AG04450 (cell line): ENCODE measurements at regions not wholly inside any gene's neighbourhood (a gene's known extent, or its start where the extent isn't known, plus 50 kb on each side); places are given as distances from the start of the nearest gene placed in this dataset.

Experiments
- CTCF ChIA-PET: fragments of 300-600, 350-600 bp; formaldehyde crosslinking; extraction: SDS; loops from one replicate; lab custom pipeline; 2022; ENCODE audit warnings: antibody characterized with exemption, inconsistent platforms; lab: Charles Lee
- POLR2A ChIA-PET: fragments of 350-600 bp; formaldehyde crosslinking; extraction: SDS; loops from one replicate; lab custom pipeline; 2021; ENCODE audit warnings: antibody characterized with exemption, inconsistent platforms; lab: Yijun Ruan, JAX
- DNase-seq: peaks from one replicate; pipeline ENCODE4 v3.0.0-alpha.2; 2011; ENCODE audit warnings: low read depth, low spot score
- H3K27ac ChIP-seq: one replicate; pipeline ENCODE4 v1.5.1; 2012; ENCODE audit warnings: low read depth, low read length, control low read depth
- H3K27me3 ChIP-seq: one replicate; pipeline ENCODE4 v1.6.0; 2012; ENCODE audit warnings: low read length; ENCODE audit not compliant: control insufficient read depth, insufficient read depth
- H3K4me3 ChIP-seq: 2 replicates; pipeline ENCODE4 v1.5.1; 2011; ENCODE audit warnings: mild to moderate bottlenecking, low read depth, low read length, control low read depth
- H3K9me3 ChIP-seq: 2 replicates; pipeline ENCODE4 v1.5.1; 2012; ENCODE audit warnings: low read length; ENCODE audit not compliant: control insufficient read depth, insufficient read depth
- CTCF ChIP-seq: IDR thresholded peaks from 2 replicates; pipeline ENCODE4 v1.5.1; 2011; ENCODE audit warnings: low read depth, low read length, control low read depth, inconsistent platforms

- no peak overlapping the region for H3K4me3 ChIP-seq
- H3K9me3 ChIP-seq, result no peaks in the 10 kb centered on the region
- DNase-seq, result no peak
- ChIA-PET CTCF (interaction anchor here (0.8 to 5.4 kb wide), 4 partner anchors 10 to 111 kb away, joined by 3 to 23 read pairs (median 4); partner anchors contain the start of gene FAM50B), POLR2A (no interaction called here)
- no peak overlapping the region for H3K27ac ChIP-seq
- no peak for TF ChIP-seq CTCF
- H3K27me3 ChIP-seq, result no peaks in the 10 kb centered on the region
Measured at GRCh38 chr6:3959385-3959784, 110.2 kb downstream of the FAM50B start.

GRCh38 chr6:3960754-3961361 lies 111.7 kb downstream of the FAM50B start:
- no peak overlapping the region for H3K27ac ChIP-seq
- H3K27me3 ChIP-seq, result no peaks in the 10 kb centered on the region
- POLR2A ChIA-PET, result no interaction called here
- H3K9me3 ChIP-seq, result no peaks in the 10 kb centered on the region
- CTCF ChIA-PET, result interaction anchor here (1.0 to 5.4 kb wide), 2 partner anchors 18 to 23 kb away, joined by 3 to 23 read pairs; no protein-coding TSS in a partner anchor
- no peak overlapping the region for H3K4me3 ChIP-seq
- TF ChIP-seq CTCF, result no peak
- DNase-seq, result no peak

- H3K4me3 ChIP-seq, result no peak overlapping the region
- CTCF ChIA-PET, result interaction anchor here (5.4 kb wide), 1 partner anchor 17 kb away, joined by 23 read pairs; no protein-coding TSS in a partner anchor
- H3K27me3 ChIP-seq, result no peaks in the 10 kb centered on the region
- TF ChIP-seq CTCF, result no peak
- POLR2A ChIA-PET, result no interaction called here
- no peaks in the 10 kb centered on the region for H3K9me3 ChIP-seq
- H3K27ac ChIP-seq, result no peak overlapping the region
- no peak for DNase-seq
Measured at GRCh38 chr6:3961581-3962215, 112.5 kb downstream of the FAM50B start.

- Histone ChIP-seq H3K27ac (no peak overlapping the region), H3K27me3 (no peaks in the 10 kb centered on the region), H3K4me3 (no peak overlapping the region), H3K9me3 (no peaks in the 10 kb centered on the region)
- TF ChIP-seq CTCF, result no peak
- POLR2A ChIA-PET, result no interaction called here
- DNase-seq, result no peak
- CTCF ChIA-PET, result interaction anchor here (5.4 kb wide), 1 partner anchor 16 kb away, joined by 23 read pairs; no protein-coding TSS in a partner anchor
Measured at GRCh38 chr6:3962291-3963280, 113.4 kb downstream of the FAM50B start.
